Suprapubic skin (tissue), 4 donors: ENCODE measurements at regions not wholly inside any gene's neighbourhood (a gene's known extent, or its start where the extent isn't known, plus 50 kb on each side); places are given as distances from the start of the nearest gene placed in this dataset.

ENCODE experiments used
- DNase-seq, 2 donors: peaks; one replicate each; pipeline ENCODE4 v3.0.0-alpha.2; 2019; ENCODE audit warnings: low spot score in 2 of 2
- H3K27ac ChIP-seq: fragments of 200-600 bp; sonication (generic); one replicate; pipeline ENCODE4 v1.5.1; 2019
- H3K27me3 ChIP-seq: fragments of 200-600 bp; sonication (generic); one replicate; pipeline ENCODE4 v1.5.1; 2019
- H3K36me3 ChIP-seq: fragments of 200-600 bp; sonication (generic); one replicate; pipeline ENCODE4 v1.5.1; 2019
- H3K4me1 ChIP-seq: fragments of 200-600 bp; sonication (generic); one replicate; pipeline ENCODE4 v1.5.1; 2019
- H3K4me3 ChIP-seq: fragments of 200-600 bp; sonication (generic); one replicate; pipeline ENCODE4 v1.5.1; 2019; ENCODE audit warnings: mild to moderate bottlenecking
- H3K9me3 ChIP-seq: fragments of 200-600 bp; sonication (generic); one replicate; pipeline ENCODE4 v1.5.1; 2019
- EP300 ChIP-seq: sonication (generic); formaldehyde crosslinking; IDR thresholded peaks from one replicate; pipeline ENCODE4 v1.6.1; 2017; ENCODE audit warnings: antibody characterized with exemption
- POLR2A ChIP-seq, 2 donors: fragments of 450-650 bp; IDR thresholded peaks; one replicate each; pipeline ENCODE4 v1.6.1; 2017; ENCODE audit warnings: antibody characterized with exemption in 2 of 2, mild to moderate bottlenecking in 2 of 2, moderate library complexity in 2 of 2
- POLR2AphosphoS5 ChIP-seq, 3 donors: sonication (generic); formaldehyde crosslinking; IDR thresholded peaks; one replicate each; pipeline ENCODE4 v1.6.1; 2017; ENCODE audit warnings: antibody characterized with exemption in 3 of 3
- WGBS: methylation state at CpG from one replicate; pipeline ENCODE4 v1.1.5; 2018; 5-methylcytosine and 5-hydroxymethylcytosine counted together
- TF ChIP-seq, protein P1 (sequence below), 2 donors: fragments of 200-600 bp in 1 of 2; fragments of 450-650 bp in 1 of 2; sonication (generic) in 1 of 2; IDR thresholded peaks; one replicate each; pipeline ENCODE4 v1.5.1; 2016 to 2019; ENCODE audit warnings: antibody characterized with exemption in 2 of 2, mild to moderate bottlenecking in 1 of 2, moderate library complexity in 1 of 2

DNA sequence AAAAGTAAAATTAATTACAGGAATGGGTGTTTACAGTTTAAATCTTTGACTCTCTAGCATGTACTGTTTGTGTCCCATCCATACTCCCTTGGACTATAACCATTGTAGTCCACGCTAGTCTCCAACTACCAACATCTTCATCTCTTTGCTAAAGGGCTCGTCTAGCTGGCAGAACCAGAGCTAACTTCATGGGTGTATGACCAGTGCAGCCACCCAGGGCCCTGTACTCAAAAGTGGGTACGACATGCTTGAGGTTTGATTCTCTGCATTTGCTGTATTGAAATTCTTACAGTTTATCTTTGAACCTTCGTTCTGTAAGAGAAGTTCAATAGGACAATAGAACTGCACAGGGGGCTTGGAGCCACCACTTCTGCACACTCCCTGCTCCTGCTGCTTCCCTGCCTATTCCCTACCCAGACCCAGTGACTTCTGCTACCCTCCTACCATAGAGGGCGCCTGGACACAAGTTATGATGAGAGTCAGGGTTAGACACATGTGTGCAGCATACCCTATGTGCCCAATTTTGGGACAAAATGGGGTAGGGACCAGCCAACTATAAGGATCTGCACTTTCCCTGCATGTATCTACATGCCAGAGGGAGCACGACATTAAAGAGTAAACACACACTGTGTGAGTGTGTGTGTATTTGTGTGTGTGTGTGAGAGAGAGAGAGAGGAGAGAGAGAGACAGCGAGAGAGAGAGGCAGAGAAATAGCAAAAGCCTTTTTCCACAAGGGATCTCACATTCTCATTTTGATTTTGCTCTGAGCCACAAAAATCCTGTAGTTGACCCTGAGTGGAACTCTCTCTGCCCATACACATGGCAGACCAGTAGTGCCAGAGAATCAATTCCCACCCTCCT lies 59.0 kb upstream of the NECTIN3 start:
- whole genome bisulfite sequencing: 68% methylated on average over 6 of the region's 7 CpGs
- DNase-seq: no peak
- no peaks in the 10 kb centered on the region for H3K27me3 ChIP-seq
- no peaks in the 10 kb centered on the region for H3K4me1 ChIP-seq
- H3K36me3 ChIP-seq: no peaks in the 10 kb centered on the region
- no peak overlapping the region for H3K27ac ChIP-seq
- TF ChIP-seq POLR2AphosphoS5 (IDR thresholded peaks at IDR 0.05) (no peak), EP300 (no peak), POLR2A (IDR thresholded peaks at IDR 0.05) (no peak)
- TF ChIP-seq, protein P1, sequence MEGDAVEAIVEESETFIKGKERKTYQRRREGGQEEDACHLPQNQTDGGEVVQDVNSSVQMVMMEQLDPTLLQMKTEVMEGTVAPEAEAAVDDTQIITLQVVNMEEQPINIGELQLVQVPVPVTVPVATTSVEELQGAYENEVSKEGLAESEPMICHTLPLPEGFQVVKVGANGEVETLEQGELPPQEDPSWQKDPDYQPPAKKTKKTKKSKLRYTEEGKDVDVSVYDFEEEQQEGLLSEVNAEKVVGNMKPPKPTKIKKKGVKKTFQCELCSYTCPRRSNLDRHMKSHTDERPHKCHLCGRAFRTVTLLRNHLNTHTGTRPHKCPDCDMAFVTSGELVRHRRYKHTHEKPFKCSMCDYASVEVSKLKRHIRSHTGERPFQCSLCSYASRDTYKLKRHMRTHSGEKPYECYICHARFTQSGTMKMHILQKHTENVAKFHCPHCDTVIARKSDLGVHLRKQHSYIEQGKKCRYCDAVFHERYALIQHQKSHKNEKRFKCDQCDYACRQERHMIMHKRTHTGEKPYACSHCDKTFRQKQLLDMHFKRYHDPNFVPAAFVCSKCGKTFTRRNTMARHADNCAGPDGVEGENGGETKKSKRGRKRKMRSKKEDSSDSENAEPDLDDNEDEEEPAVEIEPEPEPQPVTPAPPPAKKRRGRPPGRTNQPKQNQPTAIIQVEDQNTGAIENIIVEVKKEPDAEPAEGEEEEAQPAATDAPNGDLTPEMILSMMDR (IDR thresholded peaks at IDR 0.05): no peak
- no peaks in the 10 kb centered on the region for H3K9me3 ChIP-seq
- no peak overlapping the region for H3K4me3 ChIP-seq
